ENCODE measurements at regions not wholly inside any gene's neighbourhood (a gene's known extent, or its start where the extent isn't known, plus 50 kb on each side); places are given as distances from the start of the nearest gene placed in this dataset.

DNA sequence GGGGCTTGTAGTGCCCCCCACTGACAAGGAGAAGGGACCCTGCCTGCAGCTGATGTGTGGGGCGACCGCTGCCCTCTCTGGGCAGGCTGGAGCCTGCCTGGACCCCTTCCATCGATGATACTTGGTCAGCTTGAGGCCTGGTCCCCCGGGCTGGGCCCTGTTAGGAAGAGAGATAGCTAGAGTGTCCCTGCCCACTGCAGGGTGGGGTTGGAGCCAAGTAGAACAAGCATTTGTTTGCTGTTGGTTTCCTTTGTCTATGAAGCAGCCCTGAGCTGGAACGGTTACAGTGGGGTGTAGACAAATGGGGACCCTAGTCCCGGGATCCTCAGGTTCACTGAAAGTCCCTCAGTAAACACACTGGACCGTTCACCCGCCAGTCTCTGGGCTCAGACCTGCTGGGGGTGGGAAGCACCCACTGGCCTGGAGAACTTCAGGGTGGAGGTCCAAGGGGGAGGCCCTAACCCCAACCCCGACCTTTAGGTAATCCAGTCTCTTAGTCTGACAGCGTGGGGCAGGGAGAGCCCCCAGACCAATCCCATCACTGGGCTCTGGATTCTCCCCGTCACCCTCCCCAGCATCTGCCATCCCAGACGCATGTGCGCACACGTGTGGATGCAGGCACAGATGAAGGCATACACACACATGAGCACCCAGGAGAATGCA is 204.8 kb upstream of the ZNF536 start:
- TF ChIP-seq CTCF (IDR thresholded peaks at IDR 0.05) (no peak), POLR2A (IDR thresholded peaks at IDR 0.05) (no peak)

Data from lower leg skin (tissue), 3 donors.